Testis (tissue), 2 donors: ENCODE measurements at regions not wholly inside any gene's neighbourhood (a gene's known extent, or its start where the extent isn't known, plus 50 kb on each side); places are given as distances from the start of the nearest gene placed in this dataset.

Source experiments
- DNase-seq: peaks from one replicate; pipeline ENCODE4 v3.0.0-alpha.2; 2019
- H3K27ac ChIP-seq, 2 donors: fragments of 200-600 bp; sonication (generic); one replicate each; pipeline ENCODE4 v1.5.1; 2019
- H3K27me3 ChIP-seq: fragments of 200-600 bp; sonication (generic); one replicate; pipeline ENCODE4 v1.5.1; 2019
- H3K36me3 ChIP-seq: fragments of 200-600 bp; sonication (generic); one replicate; pipeline ENCODE4 v1.5.1; 2017; ENCODE audit warnings: low read depth; ENCODE audit errors: missing control alignments
- H3K4me1 ChIP-seq: fragments of 200-600 bp; sonication (generic); one replicate; pipeline ENCODE4 v1.5.1; 2019
- H3K4me3 ChIP-seq, 2 donors: fragments of 200-600 bp; sonication (generic); one replicate each; pipeline ENCODE4 v1.5.1; 2017 to 2019
- H3K9me3 ChIP-seq: fragments of 200-600 bp; sonication (generic); one replicate; pipeline ENCODE4 v1.5.1; 2017
- CTCF ChIP-seq, 3 experiments: fragments of 450-650 bp in 2 of 3; fragments of 200-600 bp in 1 of 3; sonication (generic) in 1 of 3; IDR thresholded peaks; one replicate each; pipeline ENCODE4 v1.5.1; 2016 to 2019; ENCODE audit warnings: antibody characterized with exemption in 3 of 3, mild to moderate bottlenecking in 2 of 3, moderate library complexity in 1 of 3
- POLR2A ChIP-seq: fragments of 450-650 bp; IDR thresholded peaks from one replicate; pipeline ENCODE4 v1.6.1; 2017; ENCODE audit warnings: antibody characterized with exemption, mild to moderate bottlenecking, moderate library complexity
- WGBS, 2 donors: methylation state at CpG; one replicate each; pipeline ENCODE4 v1.1.5; 2018; 5-methylcytosine and 5-hydroxymethylcytosine counted together
- intact Hi-C: fragments of 100-400 bp; cut with DNase I; formaldehyde crosslinking; loops from one replicate; pipeline ENCODE4 v1.15.1; 2023; ENCODE audit warnings: low total_unique reads

GRCh38 chr18:76578571-76579300 lies 83.7 kb upstream of the ZNF516 start:
- no peak for DNase-seq
- H3K4me3 ChIP-seq: peak overlapping the region; percentile 9 to 30
- WGBS, 2 donors: 40 to 51% methylated on average over 24 to 39 of the region's 39 CpGs

GRCh38 chr18:76573325-76574025 lies 78.4 kb upstream of the ZNF516 start:
- TF ChIP-seq CTCF (IDR thresholded peaks at IDR 0.05) (no peak), POLR2A (no peak)
- intact Hi-C loops: no loop called here
- no peak overlapping the region for H3K4me3 ChIP-seq
- H3K36me3 ChIP-seq: no peaks in the 10 kb centered on the region
- 81 to 84% methylated on average over 3 to 4 of the region's 4 CpGs for WGBS, 2 donors
- no peaks in the 10 kb centered on the region for H3K27me3 ChIP-seq
- no peak for DNase-seq
- H3K9me3 ChIP-seq: no peaks in the 10 kb centered on the region
- no peaks in the 10 kb centered on the region for H3K4me1 ChIP-seq
- no peak overlapping the region for H3K27ac ChIP-seq

More at GRCh38 chr18:76578571-76579300, 83.7 kb upstream of the ZNF516 start:
- intact Hi-C loops: no loop called here
- Histone ChIP-seq H3K4me1 (no peaks in the 10 kb centered on the region), H3K27ac (no peak overlapping the region), H3K9me3 (no peaks in the 10 kb centered on the region), H3K27me3 (no peaks in the 10 kb centered on the region), H3K36me3 (no peaks in the 10 kb centered on the region)
- TF ChIP-seq CTCF (IDR thresholded peaks at IDR 0.05) (no peak), POLR2A (no peak)

GRCh38 chr18:76572518-76573247 lies 77.6 kb upstream of the ZNF516 start:
- Histone ChIP-seq H3K9me3 (no peaks in the 10 kb centered on the region), H3K27ac (no peak overlapping the region), H3K4me3 (no peak overlapping the region), H3K36me3 (no peaks in the 10 kb centered on the region), H3K4me1 (no peaks in the 10 kb centered on the region), H3K27me3 (no peaks in the 10 kb centered on the region)
- intact Hi-C loops: no loop called here
- no peak for DNase-seq
- WGBS, 2 donors: 86 to 87% methylated on average over 11 of the region's 12 CpGs
- TF ChIP-seq POLR2A (no peak), CTCF (IDR thresholded peaks at IDR 0.05) (no peak)

GRCh38 chr18:76571689-76572088 lies 76.6 kb upstream of the ZNF516 start:
- Histone ChIP-seq H3K36me3 (no peaks in the 10 kb centered on the region), H3K27me3 (no peaks in the 10 kb centered on the region), H3K4me1 (no peaks in the 10 kb centered on the region), H3K9me3 (no peaks in the 10 kb centered on the region), H3K27ac (no peak overlapping the region), H3K4me3 (no peak overlapping the region)
- DNase-seq: no peak
- 83 to 89% methylated on average over 3 of the region's 3 CpGs for WGBS, 2 donors
- intact Hi-C loops: no loop called here
- TF ChIP-seq POLR2A: no peak
- no peak for TF ChIP-seq CTCF (IDR thresholded peaks at IDR 0.05)
